Stimulated activated CD4-positive, alpha-beta T cell treated with anti-CD3 and anti-CD28 coated beads, TNF-alpha, amount 100 ng/mL, for 24 hours (primary cell): ENCODE measurements at regions not wholly inside any gene's neighbourhood (a gene's known extent, or its start where the extent isn't known, plus 50 kb on each side); places are given as distances from the start of the nearest gene placed in this dataset.

Experiments used
- DNase-seq, 3 experiments: peaks; one replicate each; pipeline ENCODE4 v3.0.0-alpha.2; 2020; ENCODE audit warnings: low read depth in 3 of 3

DNA sequence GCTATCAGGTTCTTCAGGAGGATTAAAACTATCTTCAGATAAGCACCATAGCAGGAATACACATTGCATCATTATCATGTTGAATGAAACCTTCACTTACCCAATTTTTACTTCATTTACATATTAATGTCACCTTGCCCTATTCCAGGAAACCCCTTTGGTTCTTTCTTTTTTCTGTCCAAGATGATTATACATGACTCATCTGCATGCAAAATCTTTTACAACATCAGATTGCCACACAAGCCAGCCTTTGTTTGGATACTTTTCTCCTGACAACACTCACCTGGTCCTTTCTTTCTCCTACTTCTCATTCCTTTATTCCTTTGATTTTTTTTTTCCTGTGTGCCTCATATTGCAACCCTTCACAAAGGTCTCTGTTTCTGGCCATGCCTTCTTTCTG lies 200.5 kb upstream of the POU3F2 start:
- DNase-seq, result no peak

DNA sequence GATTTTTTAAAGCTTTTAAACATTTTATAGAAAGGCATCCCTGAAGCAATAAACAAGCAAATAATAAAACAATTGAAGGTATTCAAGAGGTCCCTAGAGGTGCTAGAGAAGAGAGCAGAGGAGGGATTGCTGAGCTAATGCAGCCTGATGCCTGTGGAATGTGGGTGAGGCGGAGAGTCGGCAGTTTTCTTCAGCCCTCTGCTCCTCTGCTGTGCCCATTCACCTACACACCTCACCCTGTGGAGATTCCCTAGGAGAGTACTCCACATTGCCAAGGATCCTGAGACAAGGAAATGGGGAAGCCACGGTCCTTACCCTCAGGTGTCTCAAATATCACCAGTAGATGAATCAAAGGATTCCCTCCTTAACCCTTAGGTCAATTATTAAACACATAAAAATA lies 199.8 kb upstream of the POU3F2 start:
- no peak for DNase-seq

DNA sequence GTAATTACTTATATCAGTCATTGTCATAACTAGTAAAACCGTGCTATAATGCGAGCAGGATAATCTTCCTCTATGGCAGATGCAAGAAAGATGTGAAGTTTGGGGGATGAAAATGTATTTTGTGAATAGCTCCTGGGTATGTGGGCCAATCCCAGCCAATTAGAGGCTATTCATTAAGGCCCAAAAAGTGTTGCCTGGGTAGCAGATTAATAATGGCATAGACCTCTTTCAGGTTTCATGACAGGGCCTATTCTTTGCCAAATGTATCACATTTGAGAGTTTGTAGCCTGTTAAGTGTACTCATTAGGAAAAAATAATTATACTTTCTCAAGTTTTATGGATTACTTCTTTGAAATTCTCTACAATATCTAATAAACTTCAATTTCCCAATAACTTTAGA lies 199.2 kb upstream of the POU3F2 start:
- DNase-seq, result no peak

DNA sequence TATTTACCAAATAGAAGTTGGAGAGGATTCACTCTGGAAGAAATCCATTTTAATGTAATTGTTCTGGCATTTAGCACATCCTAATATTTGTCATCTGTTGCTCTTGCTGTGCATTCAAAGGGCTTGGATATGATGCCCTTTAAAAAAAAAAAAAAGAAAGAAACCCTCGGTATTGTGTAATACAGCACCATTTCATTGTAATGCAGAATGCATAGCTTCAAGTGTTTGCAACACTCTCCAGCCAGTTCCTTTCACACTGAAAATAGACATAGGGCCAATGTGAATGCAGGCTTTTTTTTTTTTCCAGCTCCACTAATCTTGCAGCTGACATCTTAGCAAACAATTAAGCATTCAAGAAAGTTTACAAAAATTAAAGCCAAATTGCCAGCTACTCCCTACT lies 197.4 kb upstream of the POU3F2 start:
- no peak for DNase-seq

DNA sequence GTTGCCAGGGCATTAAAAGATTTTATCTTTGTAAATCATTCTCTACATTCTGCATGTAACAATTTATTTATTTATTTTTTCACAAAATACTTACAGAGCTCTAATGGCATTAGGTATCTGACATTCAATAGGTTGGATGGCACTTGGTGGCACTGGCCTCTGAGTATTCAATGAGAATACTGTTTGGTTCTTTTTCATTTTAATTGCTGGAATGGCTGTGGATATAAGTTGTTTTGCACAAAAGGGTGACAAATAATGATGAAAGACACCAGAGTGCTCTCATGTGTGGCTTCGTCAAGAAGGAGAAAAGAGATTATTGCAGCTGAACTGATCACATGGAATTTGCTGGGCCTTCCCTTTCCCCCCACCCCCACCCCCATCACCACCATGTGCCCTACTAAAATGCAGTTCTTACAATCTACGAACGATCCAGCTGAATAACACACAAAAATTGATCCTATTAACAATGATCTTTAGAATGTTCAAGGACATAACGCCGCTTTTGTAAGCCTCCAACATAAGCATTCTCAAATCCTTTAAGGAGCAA lies 195.2 kb upstream of the POU3F2 start:
- no peak for DNase-seq

DNA sequence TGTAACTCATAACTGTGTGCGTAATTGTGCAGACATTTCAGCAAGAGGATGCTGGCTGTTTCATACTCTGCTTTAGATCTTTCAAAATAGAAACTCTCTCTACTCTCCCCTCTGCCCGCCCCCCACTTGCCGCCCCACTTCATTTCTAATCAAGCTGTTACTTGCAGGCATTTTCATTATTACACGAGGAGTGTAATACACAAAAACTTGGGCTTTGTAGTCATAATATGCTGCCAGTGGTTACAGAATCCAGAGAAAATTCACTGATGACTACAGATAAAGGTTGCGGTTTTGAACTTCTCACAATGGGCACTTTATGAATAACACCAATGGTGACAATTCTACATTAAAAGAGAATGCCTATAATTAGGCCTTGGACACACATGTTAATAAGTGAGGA lies 194.0 kb upstream of the POU3F2 start:
- DNase-seq, result no peak

DNA sequence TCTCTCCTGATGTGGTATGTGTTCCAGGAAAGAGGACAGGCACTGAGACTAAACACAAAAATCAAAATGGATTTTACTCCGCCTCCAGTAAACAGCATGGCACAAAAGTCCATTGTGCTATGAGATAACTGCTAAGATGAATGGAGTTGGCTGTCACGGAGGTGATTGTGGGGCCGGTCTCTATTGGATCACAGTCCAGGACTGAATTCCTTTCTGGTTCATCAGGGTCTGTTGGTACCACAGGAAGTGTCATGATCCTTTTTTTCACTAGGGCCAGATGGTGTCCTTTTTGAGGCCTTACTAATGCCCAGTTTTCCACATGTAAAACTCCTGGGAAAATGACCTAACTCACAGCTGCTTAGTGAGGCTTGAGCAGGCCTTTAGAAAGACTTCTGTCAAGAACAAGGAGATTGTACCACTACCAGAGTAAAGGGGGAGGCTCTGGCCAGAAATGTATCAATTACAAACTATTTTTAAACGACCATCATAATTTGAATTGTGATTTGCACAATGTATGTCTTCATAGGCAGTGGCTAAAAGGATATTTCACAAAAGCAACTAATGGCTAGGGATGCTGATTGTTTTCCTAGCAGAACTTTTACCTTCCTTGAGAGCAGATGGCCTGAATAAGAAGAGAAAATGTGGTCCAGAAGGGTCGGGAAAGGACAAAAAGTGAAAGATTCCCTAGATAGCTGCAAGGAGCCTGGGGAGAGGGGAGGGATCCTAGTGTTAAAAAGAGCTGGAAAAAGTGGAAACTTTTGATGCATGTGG lies 192.2 kb upstream of the POU3F2 start:
- DNase-seq, result no peak

DNA sequence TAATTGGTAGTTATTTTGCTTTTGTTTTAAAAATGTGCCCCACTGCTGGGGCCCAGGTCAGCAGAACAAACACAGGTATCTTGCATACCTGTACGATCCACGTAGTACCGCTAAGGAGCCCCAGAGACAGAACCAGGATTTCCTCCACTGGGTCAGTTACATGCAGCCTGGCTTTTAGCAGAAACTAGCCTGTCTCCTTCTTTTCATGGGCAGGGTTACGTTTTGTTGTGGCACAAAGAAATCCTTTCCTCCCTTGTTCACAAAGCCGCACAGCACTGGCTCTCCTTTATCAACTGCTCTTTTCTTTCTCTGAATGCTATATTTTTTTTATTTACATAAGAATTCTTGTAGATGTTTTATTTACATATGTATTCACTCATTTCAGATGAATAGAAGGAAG lies 190.3 kb upstream of the POU3F2 start:
- DNase-seq, result no peak

DNA sequence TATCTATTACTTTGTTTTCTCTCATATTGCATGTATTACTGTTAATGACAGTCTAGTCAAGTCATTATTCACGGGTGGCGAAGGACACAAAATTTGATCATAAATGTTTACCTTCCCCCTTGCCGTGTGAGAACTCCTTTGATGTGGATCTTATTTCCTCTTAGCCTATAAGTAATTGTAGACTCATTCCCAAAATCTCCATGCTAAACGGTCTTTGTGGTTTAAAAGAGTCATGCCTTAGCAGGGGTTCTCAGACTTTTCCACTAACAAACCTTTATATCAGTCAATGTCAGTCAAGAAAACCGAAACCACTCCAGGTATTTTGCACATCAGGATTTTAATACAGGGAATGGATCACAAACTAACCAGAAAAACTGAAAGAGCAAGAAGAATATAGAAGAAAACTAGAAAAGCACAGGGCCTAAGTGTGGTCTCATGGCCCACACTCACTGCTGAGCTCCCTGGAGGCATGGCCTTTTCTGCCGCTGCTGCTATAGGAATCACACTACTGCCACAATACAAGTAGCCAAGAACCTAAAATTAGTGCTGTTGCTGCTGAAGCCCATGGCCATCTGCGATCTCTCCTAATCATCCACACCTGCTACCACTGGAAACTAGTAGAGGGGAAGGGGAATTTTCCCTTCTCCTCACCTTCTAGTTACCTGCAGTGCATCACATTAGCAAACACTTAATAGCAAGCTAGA lies 186.0 kb upstream of the POU3F2 start:
- no peak for DNase-seq

DNA sequence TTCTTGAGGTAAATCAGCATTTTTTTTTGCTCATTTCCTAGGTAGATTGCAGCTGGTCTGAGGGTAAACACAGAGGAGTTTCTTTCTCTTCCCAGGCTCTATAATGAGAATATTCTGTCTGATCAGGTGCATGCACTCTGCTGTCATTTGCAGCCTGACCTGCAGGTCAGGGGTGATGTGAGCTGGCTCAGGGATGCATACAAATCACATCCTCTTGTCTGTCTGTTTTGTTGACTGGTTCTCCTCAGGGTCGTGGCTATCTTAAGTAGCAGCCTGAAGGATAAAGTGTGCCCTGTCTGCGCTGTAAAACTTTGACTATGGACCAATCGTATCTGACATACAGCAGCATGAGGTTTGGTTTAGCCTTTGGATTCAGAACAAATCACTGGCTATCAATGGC lies 183.4 kb upstream of the POU3F2 start:
- DNase-seq, result no peak

DNA sequence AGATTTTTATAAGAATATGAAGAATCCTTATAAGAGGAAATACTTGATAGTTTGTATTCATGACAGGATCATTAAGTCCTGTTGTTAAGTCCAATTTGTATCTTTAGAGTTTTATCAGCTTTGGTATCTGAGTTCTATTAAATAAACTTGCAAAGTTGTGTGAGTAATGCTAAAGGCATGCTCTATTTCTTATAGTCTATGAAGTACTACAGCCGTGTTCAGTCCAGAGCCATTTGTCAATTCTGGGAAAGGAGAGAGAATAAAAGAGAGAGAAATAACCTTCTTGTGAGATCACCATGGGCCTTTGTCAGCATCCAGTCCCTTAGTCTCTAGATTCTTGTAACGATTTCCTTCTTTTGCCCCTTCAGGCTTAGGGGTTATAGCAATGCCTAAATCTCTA lies 181.2 kb upstream of the POU3F2 start:
- no peak for DNase-seq

DNA sequence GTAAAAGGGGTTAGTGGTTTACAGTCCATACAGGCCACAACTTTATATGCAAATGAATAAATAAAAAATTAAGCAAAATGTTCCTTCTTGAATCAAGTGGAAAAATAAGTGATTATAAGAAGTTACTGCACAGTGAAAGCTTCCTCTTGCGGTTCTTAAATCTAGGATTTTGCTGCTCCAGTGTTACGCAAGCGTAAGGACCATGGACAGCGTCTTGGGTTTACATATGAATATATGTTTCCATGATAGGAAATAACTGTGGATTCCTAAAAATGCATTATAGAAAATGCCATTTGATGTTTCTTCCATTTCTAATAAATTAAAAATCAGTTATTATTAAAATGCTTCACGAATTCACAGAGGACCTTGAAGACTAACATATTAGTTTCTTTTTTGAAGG lies 176.6 kb upstream of the POU3F2 start:
- DNase-seq, result no peak

DNA sequence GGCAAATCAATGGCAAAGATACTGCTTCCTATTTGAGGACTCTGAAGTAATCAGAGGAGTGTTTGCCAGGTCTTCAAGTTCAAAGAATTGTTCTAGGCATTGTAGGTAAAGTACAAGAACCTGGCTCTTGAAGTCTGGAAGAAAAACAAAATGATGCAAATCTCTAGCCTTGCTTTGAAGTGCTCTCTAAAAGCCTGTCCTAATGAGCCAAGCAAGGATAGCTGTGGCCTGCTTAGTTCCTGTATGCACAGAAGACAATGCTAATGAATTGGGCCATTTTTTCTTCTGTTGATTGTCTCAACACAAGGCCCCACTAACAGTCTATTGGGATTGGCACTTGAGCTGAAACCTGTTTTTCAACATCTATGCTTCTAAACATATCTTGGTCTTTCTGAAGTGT lies 165.0 kb upstream of the POU3F2 start:
- DNase-seq, result no peak

DNA sequence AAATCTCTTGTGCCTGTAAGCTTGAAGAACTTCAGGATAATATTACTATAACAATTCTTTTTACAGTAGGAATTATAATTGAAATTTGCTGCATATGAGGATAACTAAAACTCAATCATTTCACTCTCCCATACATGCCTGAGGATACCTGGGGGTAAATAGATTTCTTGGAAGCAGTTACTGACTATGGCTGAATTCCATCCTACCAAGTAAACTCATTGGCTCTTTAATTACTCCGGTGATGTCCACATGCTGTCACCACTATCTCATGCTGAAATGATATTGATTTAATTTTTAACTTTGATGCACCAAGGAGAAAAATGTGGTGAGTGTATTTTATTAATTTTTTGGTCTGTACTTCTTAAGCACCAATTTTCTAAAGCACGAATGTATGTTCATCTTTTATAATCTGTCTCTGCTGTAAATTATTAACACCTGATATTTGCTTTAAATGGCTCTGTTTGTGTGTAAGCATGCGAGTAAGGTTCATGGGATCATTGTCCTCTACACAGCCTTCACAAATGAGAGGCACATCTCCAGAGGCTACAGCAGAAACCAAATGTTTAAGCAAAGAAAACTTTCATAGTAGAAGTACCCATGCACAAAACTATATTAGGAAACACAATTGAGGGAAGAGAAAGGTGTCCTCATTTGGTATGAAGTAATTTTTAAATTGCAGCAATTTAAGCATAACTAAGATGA lies 164.2 kb upstream of the POU3F2 start:
- no peak for DNase-seq

DNA sequence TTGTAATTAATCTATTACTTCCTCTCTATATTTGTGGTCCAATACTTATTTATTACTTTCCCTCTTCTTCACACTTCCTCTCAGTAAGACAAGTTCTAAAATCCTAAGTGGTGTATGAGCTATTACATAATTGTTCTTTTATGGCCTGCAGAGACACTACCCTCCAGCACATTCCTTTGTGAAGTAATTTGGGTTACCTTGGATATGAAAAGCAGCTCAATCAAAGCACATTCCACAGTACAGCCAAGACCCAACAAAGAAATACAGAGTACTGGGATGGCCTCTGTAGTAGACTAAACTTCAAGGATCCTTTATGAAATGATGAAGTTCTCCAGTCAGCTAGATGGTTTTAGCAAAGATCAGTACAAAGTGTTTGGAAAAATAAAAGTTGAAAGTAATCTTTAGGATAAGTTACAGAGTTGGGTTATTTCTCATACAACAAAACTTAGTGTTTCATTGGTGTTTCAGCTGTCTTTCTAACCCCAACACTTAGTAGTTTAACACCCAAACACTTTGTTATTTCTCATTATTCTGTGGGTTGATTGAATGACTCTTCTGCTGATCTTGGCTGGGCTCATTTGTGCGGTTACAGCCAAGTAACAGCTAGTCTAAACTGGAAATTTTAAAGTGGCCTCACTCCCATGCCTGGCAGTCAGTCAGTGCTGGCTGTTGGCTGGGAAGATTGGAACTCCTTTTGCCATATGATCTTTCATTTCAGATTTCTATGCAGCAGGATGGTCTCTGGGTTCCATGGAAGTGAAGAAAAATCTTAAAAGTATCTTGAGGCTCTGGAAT lies 161.5 kb upstream of the POU3F2 start:
- DNase-seq, result no peak

DNA sequence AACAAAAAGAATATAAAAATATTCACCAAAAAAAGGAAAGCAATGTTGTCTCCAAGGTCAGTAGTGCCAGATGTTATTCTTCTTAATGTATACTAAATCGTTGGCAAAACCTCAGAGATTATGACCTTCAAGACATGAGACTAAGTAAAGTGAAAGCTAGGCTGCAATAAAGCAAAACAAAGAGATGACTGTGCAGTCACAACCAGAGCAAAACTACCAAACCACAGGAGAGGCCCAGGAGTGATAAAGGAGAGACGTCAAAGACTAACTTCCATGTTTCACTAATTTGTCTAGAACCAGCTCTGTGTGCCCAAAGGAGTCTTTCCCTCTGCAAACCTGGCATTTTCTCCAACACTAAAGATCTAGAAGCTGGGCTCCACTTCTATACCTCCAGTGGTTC lies 155.9 kb upstream of the POU3F2 start:
- no peak for DNase-seq

DNA sequence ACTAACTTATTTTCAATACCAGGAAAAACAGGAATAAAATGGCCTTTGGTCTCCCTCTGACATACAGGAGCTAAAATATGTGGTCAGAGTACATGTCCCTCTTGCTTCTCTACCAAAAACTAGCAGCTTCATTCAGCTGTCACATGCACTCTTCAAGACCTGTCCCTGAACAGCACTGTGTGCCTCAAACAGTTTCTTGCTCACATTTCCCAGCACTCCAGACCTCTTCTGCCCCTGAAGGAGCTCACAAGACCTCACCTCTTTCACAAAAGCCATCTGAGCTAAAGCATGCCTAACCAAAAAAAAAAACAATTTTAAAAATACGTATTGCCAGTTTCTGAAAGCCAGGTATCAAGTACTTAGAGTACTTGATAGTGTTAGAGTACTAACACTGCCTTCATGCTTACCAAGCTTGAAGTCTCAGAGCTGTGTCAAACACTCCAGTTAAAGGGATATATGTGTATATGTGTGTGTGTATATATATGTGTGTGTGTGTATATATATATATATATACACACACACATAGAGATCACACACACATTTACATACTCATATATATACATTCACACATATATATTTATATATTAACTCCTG lies 148.3 kb upstream of the POU3F2 start:
- no peak for DNase-seq

DNA sequence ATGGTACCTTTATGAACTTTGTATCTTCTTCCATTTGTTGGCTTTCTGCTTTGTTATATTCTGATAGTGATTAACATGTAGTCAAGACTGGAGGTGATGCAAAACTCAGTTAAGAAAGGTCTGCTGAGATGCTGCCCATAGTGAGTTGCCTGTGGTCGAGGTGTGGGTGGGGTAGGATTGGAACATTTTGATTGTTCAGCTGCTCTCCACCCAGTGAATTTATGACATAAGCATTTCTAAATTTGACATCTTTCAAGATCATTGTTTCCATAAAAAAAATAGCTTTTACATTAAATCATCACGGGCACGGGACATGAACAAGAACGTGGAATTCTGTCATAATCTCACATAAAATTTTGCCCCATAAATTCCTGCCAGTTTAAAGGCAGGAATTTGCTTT lies 146.6 kb upstream of the POU3F2 start:
- DNase-seq, result no peak

DNA sequence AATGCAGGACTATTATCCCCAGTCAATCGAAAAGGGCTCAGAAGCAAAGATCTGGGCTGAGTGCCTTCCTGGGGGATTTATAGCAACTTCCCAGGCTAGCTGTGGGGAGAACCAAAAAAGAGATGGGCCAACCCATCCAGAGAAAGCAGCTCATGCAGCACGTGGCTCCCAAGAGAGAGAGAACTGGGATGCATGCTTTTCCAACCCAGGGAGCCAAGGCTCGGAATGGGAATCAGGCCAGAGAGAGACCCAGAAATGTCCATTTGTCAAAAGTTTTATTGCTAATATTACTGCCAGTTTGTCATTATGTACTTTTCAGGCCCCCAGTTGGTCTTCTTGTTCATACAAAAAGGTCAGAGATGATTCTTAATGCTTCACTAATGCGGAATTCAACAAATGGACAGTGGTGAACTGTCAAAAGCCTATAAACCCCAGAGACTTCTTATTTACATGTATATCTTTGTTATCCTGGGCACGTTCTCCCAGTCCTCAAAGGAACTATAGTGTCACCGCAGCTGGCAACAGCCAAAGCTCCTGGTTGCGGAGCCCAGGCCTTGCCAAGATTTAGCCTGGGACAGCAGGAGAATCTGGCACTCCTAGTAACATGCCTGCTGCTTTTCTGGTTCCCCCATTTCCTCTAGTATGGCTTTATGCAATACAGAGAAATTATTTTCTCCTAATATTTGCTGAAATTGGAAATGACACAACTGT lies 139.1 kb upstream of the POU3F2 start:
- no peak for DNase-seq

DNA sequence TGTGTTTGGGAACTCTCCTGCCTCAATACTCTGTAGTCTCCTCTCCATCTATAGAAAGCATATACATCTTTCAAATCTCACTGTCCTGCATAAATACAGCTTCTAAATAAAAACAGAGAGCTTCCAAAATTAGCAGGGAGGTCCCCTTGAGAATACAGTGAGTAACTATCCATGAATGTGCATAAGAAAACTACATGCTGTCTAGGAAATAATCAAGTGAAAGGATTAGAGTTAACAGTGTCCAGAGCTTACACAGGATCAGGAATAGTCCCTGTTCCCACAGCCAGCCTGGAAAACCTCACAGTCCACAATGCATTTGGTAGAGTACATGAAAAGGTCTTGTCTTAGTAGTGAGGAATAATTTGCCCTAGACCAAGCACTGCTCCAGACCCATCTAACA lies 123.0 kb upstream of the POU3F2 start:
- no peak for DNase-seq

DNA sequence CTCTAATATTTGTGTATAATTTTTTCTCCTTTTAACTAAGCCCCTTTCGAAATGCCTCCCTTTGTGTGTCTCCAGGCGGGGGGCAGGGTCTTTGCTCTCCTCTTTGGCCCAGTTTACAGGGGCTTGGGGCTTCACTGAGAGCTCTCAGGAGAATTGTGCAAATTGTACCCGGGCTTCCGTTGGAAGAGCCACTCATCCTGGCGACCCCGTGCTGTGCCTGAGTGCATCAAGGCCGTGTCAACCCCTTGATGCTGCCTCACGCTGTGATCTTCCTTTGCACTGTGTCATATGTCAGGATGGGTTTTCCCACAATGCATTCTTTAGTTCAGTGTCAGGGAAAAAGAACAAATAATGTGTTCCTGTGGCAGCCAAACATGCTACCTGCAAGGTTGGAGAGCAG lies 118.0 kb upstream of the POU3F2 start:
- DNase-seq, result no peak
